MM.1S (cell line): ENCODE measurements at regions not wholly inside any gene's neighbourhood (a gene's known extent, or its start where the extent isn't known, plus 50 kb on each side); places are given as distances from the start of the nearest gene placed in this dataset.

ENCODE experiments used
- EZH2 ChIP-seq: fragments of 300-600 bp; sonication (generic); optimal IDR thresholded peaks from 2 replicates; pipeline ENCODE3; 2017; ENCODE audit warnings: low read depth, mild to moderate bottlenecking, antibody characterized with exemption, low read length, mixed read lengths
- TF ChIP-seq, protein P1 (sequence below): fragments of 300-600 bp; sonication (generic); IDR thresholded peaks from 2 replicates; pipeline ENCODE4 v1.5.1; 2016; ENCODE audit warnings: antibody characterized with exemption, low read length, mixed read lengths

DNA sequence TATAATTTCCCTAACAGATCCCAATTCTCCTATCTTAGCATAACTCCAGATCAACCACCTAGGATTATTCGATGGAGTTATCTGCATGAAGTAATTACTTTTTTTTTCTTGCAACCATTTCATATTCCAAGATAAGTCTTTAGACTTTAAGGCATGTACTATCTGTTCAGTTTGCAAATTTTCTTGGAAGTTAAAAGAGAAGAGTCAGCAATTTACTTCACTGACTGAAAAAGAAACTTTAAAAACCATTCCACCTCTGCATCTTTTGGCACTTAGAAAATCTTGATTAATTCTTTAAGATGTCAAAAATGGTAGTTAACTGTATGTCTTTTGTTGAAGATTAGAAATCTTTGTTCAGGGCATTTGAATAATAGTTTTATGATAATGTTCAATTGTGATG lies 830.5 kb upstream of the KLHL29 start:
- TF ChIP-seq, protein P1, sequence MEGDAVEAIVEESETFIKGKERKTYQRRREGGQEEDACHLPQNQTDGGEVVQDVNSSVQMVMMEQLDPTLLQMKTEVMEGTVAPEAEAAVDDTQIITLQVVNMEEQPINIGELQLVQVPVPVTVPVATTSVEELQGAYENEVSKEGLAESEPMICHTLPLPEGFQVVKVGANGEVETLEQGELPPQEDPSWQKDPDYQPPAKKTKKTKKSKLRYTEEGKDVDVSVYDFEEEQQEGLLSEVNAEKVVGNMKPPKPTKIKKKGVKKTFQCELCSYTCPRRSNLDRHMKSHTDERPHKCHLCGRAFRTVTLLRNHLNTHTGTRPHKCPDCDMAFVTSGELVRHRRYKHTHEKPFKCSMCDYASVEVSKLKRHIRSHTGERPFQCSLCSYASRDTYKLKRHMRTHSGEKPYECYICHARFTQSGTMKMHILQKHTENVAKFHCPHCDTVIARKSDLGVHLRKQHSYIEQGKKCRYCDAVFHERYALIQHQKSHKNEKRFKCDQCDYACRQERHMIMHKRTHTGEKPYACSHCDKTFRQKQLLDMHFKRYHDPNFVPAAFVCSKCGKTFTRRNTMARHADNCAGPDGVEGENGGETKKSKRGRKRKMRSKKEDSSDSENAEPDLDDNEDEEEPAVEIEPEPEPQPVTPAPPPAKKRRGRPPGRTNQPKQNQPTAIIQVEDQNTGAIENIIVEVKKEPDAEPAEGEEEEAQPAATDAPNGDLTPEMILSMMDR, result no peak
- no peak for TF ChIP-seq EZH2
